Stimulated activated effector memory CD8-positive, alpha-beta T cell treated with anti-CD3 and anti-CD28 coated beads, Interleukin-12 subunit alpha, Interleukin-12 subunit beta, amount 100 ng/mL, for 72 hours (primary cell): ENCODE measurements at regions not wholly inside any gene's neighbourhood (a gene's known extent, or its start where the extent isn't known, plus 50 kb on each side); places are given as distances from the start of the nearest gene placed in this dataset.

Experiments used
- ATAC-seq: fragments of 150-1000 bp; cut with Tn5 transposase; 2 replicates; pipeline ENCODE4 v1.10.0; 2021
- DNase-seq, 2 donors: peaks; one replicate each; pipeline ENCODE4 v3.0.0; 2021 to 2022; ENCODE audit warnings: low spot score in 2 of 2
- H3K27ac Mint-ChIP-seq: one replicate; pipeline ENCODE4 v1.8.0; 2022; ENCODE audit warnings: mild to moderate bottlenecking, mixed read lengths
- H3K36me3 Mint-ChIP-seq: one replicate; pipeline ENCODE4 v1.8.0; 2022; ENCODE audit warnings: mild to moderate bottlenecking, mixed read lengths
- H3K4me1 Mint-ChIP-seq: one replicate; pipeline ENCODE4 v1.8.0; 2022; ENCODE audit warnings: mixed read lengths
- H3K4me3 Mint-ChIP-seq: one replicate; pipeline ENCODE4 v1.8.0; 2022; ENCODE audit warnings: mild to moderate bottlenecking, mixed read lengths
- H3K9me3 Mint-ChIP-seq: one replicate; pipeline ENCODE4 v1.8.0; 2022; ENCODE audit warnings: mixed read lengths

- peaks cover 11% of the 10 kb centered on the region for H3K9me3 Mint-ChIP-seq
- DNase-seq (no peak), ATAC-seq (no peak)
- H3K4me1 Mint-ChIP-seq = no peaks in the 10 kb centered on the region
- no peaks in the 10 kb centered on the region for H3K36me3 Mint-ChIP-seq
- H3K4me3 Mint-ChIP-seq = no peak overlapping the region
- H3K27ac Mint-ChIP-seq = no peak overlapping the region
Observed at GRCh38 chr5:124996764-124997077, 250.3 kb upstream of the ZNF608 start.

GRCh38 chr5:124997186-124997893, 250.9 kb upstream of the ZNF608 start:
- Mint-ChIP-seq H3K4me3 (no peak overlapping the region), H3K4me1 (no peaks in the 10 kb centered on the region), H3K36me3 (no peaks in the 10 kb centered on the region), H3K27ac (no peak overlapping the region), H3K9me3 (peaks cover 14% of the 10 kb centered on the region)
- DNase-seq (no peak), ATAC-seq (no peak)

- H3K27ac Mint-ChIP-seq = no peak overlapping the region
Observed at GRCh38 chr5:124998520-124998919, 252.1 kb upstream of the ZNF608 start.

GRCh38 chr5:125002727-125003598, 256.5 kb upstream of the ZNF608 start:
- H3K4me1 Mint-ChIP-seq = no peaks in the 10 kb centered on the region
- H3K9me3 Mint-ChIP-seq = peaks cover 11% of the 10 kb centered on the region
- no peaks in the 10 kb centered on the region for H3K36me3 Mint-ChIP-seq
- H3K4me3 Mint-ChIP-seq = no peak overlapping the region
- H3K27ac Mint-ChIP-seq = no peak overlapping the region
- DNase-seq (no peak), ATAC-seq (no peak)

More at GRCh38 chr5:124998520-124998919, 252.1 kb upstream of the ZNF608 start:
- H3K36me3 Mint-ChIP-seq = no peaks in the 10 kb centered on the region
- no peak for DNase-seq
- peaks cover 11% of the 10 kb centered on the region for H3K9me3 Mint-ChIP-seq
- no peaks in the 10 kb centered on the region for H3K4me1 Mint-ChIP-seq
- H3K4me3 Mint-ChIP-seq = no peak overlapping the region
- ATAC-seq = no peak

DNA sequence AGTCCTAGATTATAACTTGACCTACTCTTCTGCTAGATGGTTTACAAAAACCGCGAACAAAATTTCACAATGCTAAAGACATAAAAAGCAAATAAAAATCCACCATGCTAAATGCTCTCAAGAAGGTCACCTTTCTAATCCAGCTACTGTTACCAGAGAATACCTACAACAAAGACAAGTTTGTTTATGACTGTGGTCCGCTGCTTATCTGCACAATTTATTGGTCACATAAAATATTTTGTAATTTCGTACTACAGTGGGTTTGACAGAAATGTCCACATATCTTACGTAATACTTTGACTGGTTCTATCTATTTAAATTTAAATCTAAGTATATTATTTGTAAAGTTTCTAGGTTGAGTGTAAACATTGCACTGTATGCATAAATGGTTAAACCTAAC, 257.6 kb upstream of the ZNF608 start:
- Mint-ChIP-seq H3K9me3 (peaks cover 8% of the 10 kb centered on the region), H3K4me3 (no peak overlapping the region), H3K36me3 (no peaks in the 10 kb centered on the region), H3K4me1 (no peaks in the 10 kb centered on the region), H3K27ac (no peak overlapping the region)
- ATAC-seq (no peak), DNase-seq (no peak)

- Mint-ChIP-seq H3K27ac (no peak overlapping the region), H3K36me3 (no peaks in the 10 kb centered on the region), H3K9me3 (peaks cover 10% of the 10 kb centered on the region), H3K4me1 (no peaks in the 10 kb centered on the region), H3K4me3 (no peak overlapping the region)
- no peak for DNase-seq
- no peak for ATAC-seq
Observed at GRCh38 chr5:125005266-125005665, 258.8 kb upstream of the ZNF608 start.

DNA sequence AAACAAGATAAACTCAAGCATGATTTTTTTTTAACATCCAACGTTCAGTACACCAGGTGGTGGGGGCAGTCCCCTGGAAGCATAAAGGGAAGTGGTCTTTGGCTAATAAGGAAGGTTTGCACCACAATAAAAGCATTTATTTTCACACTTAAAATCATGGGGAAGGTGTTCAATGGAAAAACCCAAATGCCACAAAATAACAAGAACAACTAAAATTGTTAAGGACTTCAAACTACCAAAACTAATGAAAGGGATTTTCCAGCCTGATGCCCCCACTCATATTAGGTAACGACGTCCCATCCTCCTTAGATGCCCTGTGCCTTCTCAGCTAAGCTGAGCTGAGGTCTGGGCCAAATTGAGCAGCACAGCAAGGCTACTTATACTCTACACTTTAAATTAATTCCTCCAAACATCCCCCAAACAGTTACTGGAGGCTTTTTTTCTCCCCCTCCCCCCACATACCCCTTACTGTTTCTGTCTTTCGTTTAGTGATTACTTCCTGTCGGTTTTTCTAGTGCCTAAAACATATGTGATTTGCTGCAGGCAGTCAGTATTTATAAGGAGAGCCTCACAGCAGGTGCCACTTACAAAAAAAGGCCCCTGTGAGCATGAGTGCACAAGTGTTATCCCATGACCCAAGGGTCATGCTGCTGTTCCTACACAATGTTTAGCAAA, 259.7 kb upstream of the ZNF608 start:
- H3K4me1 Mint-ChIP-seq = no peaks in the 10 kb centered on the region
- DNase-seq (no peak), ATAC-seq (no peak)
- H3K36me3 Mint-ChIP-seq = no peaks in the 10 kb centered on the region
- peaks cover 8% of the 10 kb centered on the region for H3K9me3 Mint-ChIP-seq
- H3K4me3 Mint-ChIP-seq = no peak overlapping the region
- no peak overlapping the region for H3K27ac Mint-ChIP-seq

DNA sequence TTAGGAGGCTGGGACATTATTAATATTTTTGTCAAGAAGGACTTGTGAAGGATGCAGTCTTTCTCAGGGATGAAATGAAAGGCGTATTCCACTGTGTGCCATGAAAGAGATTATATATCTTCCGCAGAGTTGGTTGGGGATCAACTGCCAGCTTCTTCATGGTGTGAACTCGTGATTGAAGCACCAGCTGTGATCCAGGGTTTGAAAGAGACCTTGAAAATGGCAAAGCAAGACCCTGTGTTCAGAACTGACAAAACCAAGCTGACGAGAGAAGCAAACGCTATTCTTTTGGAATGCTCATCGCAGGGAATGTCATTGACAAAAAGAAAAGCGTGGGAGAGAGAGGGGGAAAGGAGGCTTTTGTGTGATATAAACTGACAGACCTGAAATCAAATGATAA, 263.9 kb upstream of the ZNF608 start:
- DNase-seq (no peak), ATAC-seq (no peak)
- H3K36me3 Mint-ChIP-seq = no peaks in the 10 kb centered on the region
- H3K27ac Mint-ChIP-seq = no peak overlapping the region
- H3K4me1 Mint-ChIP-seq = no peaks in the 10 kb centered on the region
- H3K9me3 Mint-ChIP-seq = peaks cover 3% of the 10 kb centered on the region
- no peak overlapping the region for H3K4me3 Mint-ChIP-seq

GRCh38 chr5:125011014-125011413, 264.6 kb upstream of the ZNF608 start:
- peaks cover 3% of the 10 kb centered on the region for H3K9me3 Mint-ChIP-seq
- no peak overlapping the region for H3K27ac Mint-ChIP-seq
- H3K4me1 Mint-ChIP-seq = no peaks in the 10 kb centered on the region
- no peaks in the 10 kb centered on the region for H3K36me3 Mint-ChIP-seq
- ATAC-seq = no peak
- DNase-seq = no peak
- H3K4me3 Mint-ChIP-seq = no peak overlapping the region

DNA sequence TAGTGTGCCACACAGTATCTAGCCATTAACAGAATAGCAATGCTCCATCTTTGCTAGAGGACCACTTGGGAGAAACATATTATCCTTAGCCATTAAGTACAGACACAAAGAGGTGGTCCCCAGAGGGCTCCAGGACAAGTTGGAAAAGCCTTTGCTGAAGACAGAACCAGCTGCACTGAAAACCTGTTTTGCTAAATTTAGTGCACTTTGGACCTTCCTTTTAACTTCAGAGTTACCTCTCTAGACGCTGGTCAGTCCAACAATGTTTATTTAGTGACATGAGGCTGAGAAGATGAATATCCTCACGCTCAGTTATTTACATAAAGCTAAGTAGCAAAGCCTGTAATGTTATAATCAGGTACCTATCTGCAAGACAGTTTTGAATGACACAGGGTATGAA, 265.0 kb upstream of the ZNF608 start:
- no peak overlapping the region for H3K27ac Mint-ChIP-seq
- H3K4me3 Mint-ChIP-seq = no peak overlapping the region
- peaks cover 3% of the 10 kb centered on the region for H3K9me3 Mint-ChIP-seq
- H3K4me1 Mint-ChIP-seq = no peaks in the 10 kb centered on the region
- no peaks in the 10 kb centered on the region for H3K36me3 Mint-ChIP-seq
- ATAC-seq (no peak), DNase-seq (no peak)

- Mint-ChIP-seq H3K4me3 (no peak overlapping the region), H3K36me3 (no peaks in the 10 kb centered on the region), H3K9me3 (peaks cover 3% of the 10 kb centered on the region), H3K27ac (no peak overlapping the region), H3K4me1 (no peaks in the 10 kb centered on the region)
- DNase-seq (no peak), ATAC-seq (no peak)
Observed at GRCh38 chr5:125011947-125012346, 265.5 kb upstream of the ZNF608 start.

- Mint-ChIP-seq H3K4me1 (no peaks in the 10 kb centered on the region), H3K36me3 (no peaks in the 10 kb centered on the region), H3K9me3 (peaks cover 3% of the 10 kb centered on the region), H3K27ac (no peak overlapping the region), H3K4me3 (no peak overlapping the region)
- DNase-seq (no peak), ATAC-seq (no peak)
Observed at GRCh38 chr5:125012727-125013451, 266.4 kb upstream of the ZNF608 start.

- H3K9me3 Mint-ChIP-seq = peaks cover 3% of the 10 kb centered on the region
- H3K36me3 Mint-ChIP-seq = no peaks in the 10 kb centered on the region
- ATAC-seq (no peak), DNase-seq (no peak)
- H3K4me3 Mint-ChIP-seq = no peak overlapping the region
- no peak overlapping the region for H3K27ac Mint-ChIP-seq
- no peaks in the 10 kb centered on the region for H3K4me1 Mint-ChIP-seq
Observed at GRCh38 chr5:125014202-125014601, 267.8 kb upstream of the ZNF608 start.

GRCh38 chr5:125017796-125018195, 271.4 kb upstream of the ZNF608 start:
- no peaks in the 10 kb centered on the region for H3K36me3 Mint-ChIP-seq
- no peak overlapping the region for H3K27ac Mint-ChIP-seq
- no peaks in the 10 kb centered on the region for H3K4me1 Mint-ChIP-seq

DNA sequence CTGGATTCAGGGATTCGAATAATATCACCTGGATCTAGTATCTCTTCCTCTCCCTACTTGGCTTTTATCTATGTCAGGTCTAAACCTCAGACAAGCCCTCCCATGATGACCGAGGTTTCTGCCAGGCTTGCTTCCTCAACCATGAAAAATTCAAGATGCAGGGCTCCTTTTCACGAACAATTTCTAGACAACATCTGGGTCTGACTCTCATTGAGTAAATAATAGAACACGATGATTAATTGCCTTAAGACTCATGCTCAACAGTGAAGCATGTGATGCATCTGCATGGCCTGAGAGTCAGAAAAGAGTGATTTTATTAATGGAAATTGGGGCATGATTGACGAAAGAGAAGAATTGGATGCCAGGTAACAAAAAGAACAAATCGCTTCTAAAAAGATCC, 277.2 kb upstream of the ZNF608 start:
- peaks cover 7% of the 10 kb centered on the region for H3K9me3 Mint-ChIP-seq
- H3K4me3 Mint-ChIP-seq = no peak overlapping the region
- ATAC-seq = no peak
- DNase-seq = no peak
- no peaks in the 10 kb centered on the region for H3K4me1 Mint-ChIP-seq
- no peaks in the 10 kb centered on the region for H3K36me3 Mint-ChIP-seq
- H3K27ac Mint-ChIP-seq = no peak overlapping the region

More at GRCh38 chr5:125017796-125018195, 271.4 kb upstream of the ZNF608 start:
- no peak for ATAC-seq
- H3K9me3 Mint-ChIP-seq = peaks cover 3% of the 10 kb centered on the region
- no peak for DNase-seq
- H3K4me3 Mint-ChIP-seq = no peak overlapping the region
